ENCODE measurements at regions not wholly inside any gene's neighbourhood (a gene's known extent, or its start where the extent isn't known, plus 50 kb on each side); places are given as distances from the start of the nearest gene placed in this dataset.

DNA sequence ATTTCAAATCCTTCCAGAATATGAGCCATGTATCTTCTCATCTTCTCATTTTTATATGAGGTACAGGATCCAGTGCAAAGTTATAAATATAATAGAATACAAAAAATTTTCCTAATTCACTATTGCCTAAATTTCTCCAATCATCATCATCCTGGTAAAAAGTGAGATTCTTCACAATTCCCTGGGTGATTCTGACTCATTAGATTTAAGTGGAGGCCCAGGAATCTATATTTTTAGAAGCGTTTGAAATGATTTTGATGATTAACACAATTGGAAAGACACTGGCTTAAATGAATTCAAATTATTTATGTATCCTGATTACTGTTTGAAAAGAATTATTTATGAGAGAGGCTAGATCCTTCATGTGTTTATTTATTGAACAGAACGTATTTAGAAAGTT is 380.3 kb upstream of the PDE3A start:
- Histone ChIP-seq H3K27ac (replicated peaks) (no peak overlapping the region), H3K36me3 (no peaks in the 10 kb centered on the region), H3K9me3 (replicated peaks) (no peaks in the 10 kb centered on the region), H3K4me1 (peaks cover 21% of the 10 kb centered on the region), H3K27me3 (ENCODE audit: low read depth) (no peaks in the 10 kb centered on the region), H3K4me3 (no peak overlapping the region)
- intact Hi-C loops (cut with micrococcal nuclease) = no loop called here
- TF ChIP-seq, protein P1, sequence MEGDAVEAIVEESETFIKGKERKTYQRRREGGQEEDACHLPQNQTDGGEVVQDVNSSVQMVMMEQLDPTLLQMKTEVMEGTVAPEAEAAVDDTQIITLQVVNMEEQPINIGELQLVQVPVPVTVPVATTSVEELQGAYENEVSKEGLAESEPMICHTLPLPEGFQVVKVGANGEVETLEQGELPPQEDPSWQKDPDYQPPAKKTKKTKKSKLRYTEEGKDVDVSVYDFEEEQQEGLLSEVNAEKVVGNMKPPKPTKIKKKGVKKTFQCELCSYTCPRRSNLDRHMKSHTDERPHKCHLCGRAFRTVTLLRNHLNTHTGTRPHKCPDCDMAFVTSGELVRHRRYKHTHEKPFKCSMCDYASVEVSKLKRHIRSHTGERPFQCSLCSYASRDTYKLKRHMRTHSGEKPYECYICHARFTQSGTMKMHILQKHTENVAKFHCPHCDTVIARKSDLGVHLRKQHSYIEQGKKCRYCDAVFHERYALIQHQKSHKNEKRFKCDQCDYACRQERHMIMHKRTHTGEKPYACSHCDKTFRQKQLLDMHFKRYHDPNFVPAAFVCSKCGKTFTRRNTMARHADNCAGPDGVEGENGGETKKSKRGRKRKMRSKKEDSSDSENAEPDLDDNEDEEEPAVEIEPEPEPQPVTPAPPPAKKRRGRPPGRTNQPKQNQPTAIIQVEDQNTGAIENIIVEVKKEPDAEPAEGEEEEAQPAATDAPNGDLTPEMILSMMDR (IDR thresholded peaks at IDR 0.05; ENCODE audit: borderline replicate concordance) = no peak
- no peak for DNase-seq

DNA sequence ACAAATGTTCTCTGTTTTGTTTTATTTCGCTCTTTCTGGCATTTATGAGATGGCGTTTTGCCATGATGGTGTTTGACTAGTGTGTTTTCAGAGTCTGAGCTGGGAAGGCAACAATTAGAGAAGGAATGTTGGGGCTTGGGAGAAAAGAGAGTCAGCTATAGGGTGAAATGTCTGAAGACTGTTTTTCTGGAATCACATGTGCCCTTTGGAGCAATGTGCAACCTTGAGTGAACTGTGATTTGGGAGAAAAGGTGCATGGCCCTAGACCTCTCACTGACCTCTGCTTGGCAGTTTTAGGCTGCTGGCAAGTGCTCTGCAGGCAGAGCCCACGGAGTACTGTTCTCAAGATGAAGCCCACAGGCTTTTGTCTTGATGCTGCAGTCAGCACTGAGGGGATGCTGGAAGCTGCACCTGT is 379.9 kb upstream of the PDE3A start:
- no peaks in the 10 kb centered on the region for H3K27me3 ChIP-seq (ENCODE audit: low read depth)
- intact Hi-C loops (cut with micrococcal nuclease) = no loop called here
- peaks cover 21% of the 10 kb centered on the region for H3K4me1 ChIP-seq
- no peak for DNase-seq
- no peaks in the 10 kb centered on the region for H3K9me3 ChIP-seq (replicated peaks)
- no peak overlapping the region for H3K27ac ChIP-seq (replicated peaks)
- no peak overlapping the region for H3K4me3 ChIP-seq
- no peaks in the 10 kb centered on the region for H3K36me3 ChIP-seq
- TF ChIP-seq, protein P1 (IDR thresholded peaks at IDR 0.05; ENCODE audit: borderline replicate concordance) = no peak

DNA sequence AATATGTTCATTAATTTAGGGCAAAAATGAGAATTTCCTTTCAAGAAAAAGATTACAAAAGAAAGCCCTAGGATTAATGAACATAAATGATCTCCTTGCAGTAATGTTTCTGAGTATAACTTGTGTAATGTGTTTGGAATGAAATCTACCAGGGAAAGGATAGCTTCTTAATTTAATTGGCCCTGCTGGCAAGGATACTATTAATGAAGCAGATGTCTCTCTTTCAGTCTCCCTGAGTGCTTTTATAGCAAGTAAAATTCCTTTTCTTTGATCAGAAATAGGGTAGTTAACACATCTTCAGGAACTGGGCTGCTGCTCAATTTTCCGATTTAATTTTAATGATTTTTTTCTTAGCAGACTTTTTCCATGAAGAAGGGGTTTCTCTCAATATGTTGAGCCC is 379.4 kb upstream of the PDE3A start:
- no peak overlapping the region for H3K27ac ChIP-seq (replicated peaks)
- no peaks in the 10 kb centered on the region for H3K27me3 ChIP-seq (ENCODE audit: low read depth)
- no peaks in the 10 kb centered on the region for H3K36me3 ChIP-seq
- peaks cover 21% of the 10 kb centered on the region for H3K4me1 ChIP-seq
- intact Hi-C loops (cut with micrococcal nuclease) = no loop called here
- H3K4me3 ChIP-seq = no peak overlapping the region
- no peaks in the 10 kb centered on the region for H3K9me3 ChIP-seq (replicated peaks)
- DNase-seq = no peak
- TF ChIP-seq, protein P1 (IDR thresholded peaks at IDR 0.05; ENCODE audit: borderline replicate concordance) = no peak

DNA sequence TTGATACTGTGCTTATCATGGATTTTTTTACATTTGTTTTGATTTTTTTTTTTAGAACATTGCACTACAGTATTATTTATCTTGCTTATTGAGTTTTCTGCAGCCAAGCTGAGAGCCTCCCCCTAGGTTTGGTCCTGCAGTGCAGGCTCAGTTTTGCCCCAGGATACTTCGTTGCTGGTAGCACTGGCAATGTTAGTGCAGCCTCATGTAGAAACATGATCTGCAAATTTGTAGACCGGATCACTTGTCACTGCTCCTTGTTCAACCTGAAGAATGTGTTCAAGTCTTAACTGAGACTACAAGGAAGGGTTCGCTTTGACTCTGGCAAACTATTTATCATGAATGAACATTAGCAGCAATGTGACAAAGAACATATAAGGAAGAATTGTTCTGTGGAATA is 377.2 kb upstream of the PDE3A start:
- no peaks in the 10 kb centered on the region for H3K27me3 ChIP-seq (ENCODE audit: low read depth)
- intact Hi-C loops (cut with micrococcal nuclease) = no loop called here
- DNase-seq = no peak
- no peak overlapping the region for H3K27ac ChIP-seq (replicated peaks)
- H3K9me3 ChIP-seq (replicated peaks) = no peaks in the 10 kb centered on the region
- H3K4me1 ChIP-seq = peaks cover 21% of the 10 kb centered on the region
- no peaks in the 10 kb centered on the region for H3K36me3 ChIP-seq
- TF ChIP-seq, protein P1 (IDR thresholded peaks at IDR 0.05; ENCODE audit: borderline replicate concordance) = no peak
- no peak overlapping the region for H3K4me3 ChIP-seq

DNA sequence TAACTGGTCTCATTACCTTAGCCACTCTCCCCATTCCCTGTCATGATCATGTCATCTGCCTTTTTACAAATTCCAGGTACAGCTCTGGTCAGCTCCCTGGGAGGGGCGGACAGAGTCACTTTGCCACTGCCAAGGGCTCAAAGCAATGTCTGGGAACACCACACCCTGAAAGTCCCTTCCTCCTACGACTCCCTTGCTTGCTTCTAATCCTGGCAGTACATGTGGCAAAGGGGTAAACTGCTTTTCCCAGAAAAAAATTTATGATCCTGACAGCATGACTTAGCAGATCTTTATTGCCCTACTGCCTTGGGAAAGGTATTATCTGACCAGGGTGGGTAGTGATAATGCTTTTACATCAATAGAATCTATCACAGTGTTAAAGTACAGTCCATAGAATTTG is 376.0 kb upstream of the PDE3A start:
- no peaks in the 10 kb centered on the region for H3K27me3 ChIP-seq (ENCODE audit: low read depth)
- DNase-seq = no peak
- no peak overlapping the region for H3K27ac ChIP-seq (replicated peaks)
- intact Hi-C loops (cut with micrococcal nuclease) = no loop called here
- H3K4me1 ChIP-seq = peaks cover 21% of the 10 kb centered on the region
- H3K9me3 ChIP-seq (replicated peaks) = no peaks in the 10 kb centered on the region
- H3K4me3 ChIP-seq = no peak overlapping the region
- no peaks in the 10 kb centered on the region for H3K36me3 ChIP-seq
- TF ChIP-seq, protein P1 (IDR thresholded peaks at IDR 0.05; ENCODE audit: borderline replicate concordance) = no peak

DNA sequence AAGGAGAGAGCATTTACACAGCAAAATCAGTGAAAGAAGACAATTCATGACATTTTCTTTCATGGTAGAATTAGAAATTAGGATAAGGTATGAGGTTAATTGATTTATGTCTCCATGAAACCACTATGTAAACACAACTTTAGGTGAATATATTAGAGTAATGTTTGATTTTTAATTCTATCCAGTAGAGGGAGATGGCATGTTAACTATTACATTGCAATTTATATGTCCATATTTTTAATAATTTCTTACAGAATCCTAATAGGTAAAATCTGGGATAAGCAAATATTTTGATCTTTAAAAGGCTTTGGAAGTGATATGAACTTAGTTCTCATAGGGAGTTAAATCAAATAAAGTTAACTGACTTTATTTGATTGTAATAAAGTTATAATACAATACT is 373.4 kb upstream of the PDE3A start:
- no peak for DNase-seq
- no peak overlapping the region for H3K27ac ChIP-seq (replicated peaks)
- no peak overlapping the region for H3K4me3 ChIP-seq
- no peaks in the 10 kb centered on the region for H3K27me3 ChIP-seq (ENCODE audit: low read depth)
- H3K4me1 ChIP-seq = peaks cover 20% of the 10 kb centered on the region
- TF ChIP-seq, protein P1 (IDR thresholded peaks at IDR 0.05; ENCODE audit: borderline replicate concordance) = peak; percentile 45
- no peaks in the 10 kb centered on the region for H3K9me3 ChIP-seq (replicated peaks)
- no peaks in the 10 kb centered on the region for H3K36me3 ChIP-seq
- intact Hi-C loops (cut with micrococcal nuclease) = no loop called here

All from left ventricle myocardium inferior (tissue), 1 donor.